Mucosa of descending colon (tissue), 3 donors: ENCODE measurements at regions not wholly inside any gene's neighbourhood (a gene's known extent, or its start where the extent isn't known, plus 50 kb on each side); places are given as distances from the start of the nearest gene placed in this dataset.

Experiments
- ATAC-seq: fragments of 200-7000 bp; cut with Tn5 transposase; one replicate; pipeline ENCODE4 v1.9.1; 2020; ENCODE audit warnings: mild to moderate bottlenecking, moderate library complexity
- DNase-seq, 3 donors: peaks; one replicate each; pipeline ENCODE4 v3.0.0-alpha.2; 2020
- H3K36me3 ChIP-seq: fragments of 200-600 bp; one replicate; pipeline ENCODE4 v1.8.0; 2021; ENCODE audit warnings: low read depth, mild to moderate bottlenecking
- H3K4me1 ChIP-seq: fragments of 200-600 bp; one replicate; pipeline ENCODE4 v1.8.0; 2021; ENCODE audit warnings: low read depth, mild to moderate bottlenecking
- H3K4me3 ChIP-seq: fragments of 200-600 bp; one replicate; pipeline ENCODE4 v1.8.0; 2021; ENCODE audit warnings: mild to moderate bottlenecking
- H3K9me3 ChIP-seq: fragments of 200-600 bp; one replicate; pipeline ENCODE4 v1.8.0; 2021; ENCODE audit warnings: mild to moderate bottlenecking
- intact Hi-C, 2 donors: fragments of 100-400 bp; cut with DNase I in 1 of 2; cut with micrococcal nuclease in 1 of 2; formaldehyde crosslinking; loops; one replicate each; pipeline versions ENCODE4 v1.11.0 to v1.11.1; 2022; cut with DNase I, micrococcal nuclease
- TF ChIP-seq, protein P1 (sequence below): fragments of 200-600 bp; IDR thresholded peaks from one replicate; pipeline ENCODE4 v1.8.0; 2022; ENCODE audit warnings: antibody characterized with exemption, mild to moderate bottlenecking
- donor health status: DM: no; HTN: no; CAD: no; lungs with moderate emphysema.
- donor health status: DM: no; HTN: no; CAD: no.
- donor health status: DM: no; HTN: yes; CAD: no.

GRCh38 chr6:77217896-77218295 is 245.4 kb downstream of the HTR1B start:
- no peak overlapping the region for H3K4me3 ChIP-seq
- no peak for DNase-seq
- no peak for ATAC-seq
- H3K4me1 ChIP-seq = no peaks in the 10 kb centered on the region
- H3K9me3 ChIP-seq = peaks cover 14% of the 10 kb centered on the region
- intact Hi-C loops = no loop called here
- H3K36me3 ChIP-seq = no peaks in the 10 kb centered on the region
- TF ChIP-seq, protein P1, sequence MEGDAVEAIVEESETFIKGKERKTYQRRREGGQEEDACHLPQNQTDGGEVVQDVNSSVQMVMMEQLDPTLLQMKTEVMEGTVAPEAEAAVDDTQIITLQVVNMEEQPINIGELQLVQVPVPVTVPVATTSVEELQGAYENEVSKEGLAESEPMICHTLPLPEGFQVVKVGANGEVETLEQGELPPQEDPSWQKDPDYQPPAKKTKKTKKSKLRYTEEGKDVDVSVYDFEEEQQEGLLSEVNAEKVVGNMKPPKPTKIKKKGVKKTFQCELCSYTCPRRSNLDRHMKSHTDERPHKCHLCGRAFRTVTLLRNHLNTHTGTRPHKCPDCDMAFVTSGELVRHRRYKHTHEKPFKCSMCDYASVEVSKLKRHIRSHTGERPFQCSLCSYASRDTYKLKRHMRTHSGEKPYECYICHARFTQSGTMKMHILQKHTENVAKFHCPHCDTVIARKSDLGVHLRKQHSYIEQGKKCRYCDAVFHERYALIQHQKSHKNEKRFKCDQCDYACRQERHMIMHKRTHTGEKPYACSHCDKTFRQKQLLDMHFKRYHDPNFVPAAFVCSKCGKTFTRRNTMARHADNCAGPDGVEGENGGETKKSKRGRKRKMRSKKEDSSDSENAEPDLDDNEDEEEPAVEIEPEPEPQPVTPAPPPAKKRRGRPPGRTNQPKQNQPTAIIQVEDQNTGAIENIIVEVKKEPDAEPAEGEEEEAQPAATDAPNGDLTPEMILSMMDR = no peak

DNA sequence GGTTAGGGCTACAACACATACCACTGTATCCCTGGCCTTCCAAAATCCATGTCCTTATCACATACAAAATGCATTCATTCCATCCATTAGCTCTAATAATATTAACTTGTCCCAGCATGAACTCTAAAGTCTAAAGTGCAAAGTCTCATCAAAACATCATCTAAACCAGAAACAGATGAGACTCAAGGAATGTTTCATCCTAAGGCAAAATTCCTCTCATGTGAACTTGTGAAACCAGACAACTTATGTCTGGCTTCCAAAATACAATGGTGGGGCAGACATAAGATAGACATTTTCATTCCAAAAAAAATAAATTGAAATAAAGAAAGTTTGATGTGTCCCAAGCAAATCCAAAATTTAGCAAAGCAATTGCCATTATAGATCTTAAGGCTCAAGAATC is 257.4 kb downstream of the HTR1B start:
- no peaks in the 10 kb centered on the region for H3K36me3 ChIP-seq
- intact Hi-C loops = no loop called here
- peaks cover 4% of the 10 kb centered on the region for H3K9me3 ChIP-seq
- TF ChIP-seq, protein P1 = no peak
- H3K4me1 ChIP-seq = no peaks in the 10 kb centered on the region
- DNase-seq (no peak), ATAC-seq (no peak)
- no peak overlapping the region for H3K4me3 ChIP-seq

- no peak for ATAC-seq
- H3K4me3 ChIP-seq = no peak overlapping the region
- intact Hi-C loops = no loop called here
- H3K9me3 ChIP-seq = peaks cover 15% of the 10 kb centered on the region
- DNase-seq = no peak
- H3K36me3 ChIP-seq = no peaks in the 10 kb centered on the region
- TF ChIP-seq, protein P1 = no peak
- H3K4me1 ChIP-seq = no peaks in the 10 kb centered on the region
Observed at GRCh38 chr6:77204555-77204954, 258.7 kb downstream of the HTR1B start.

- DNase-seq (no peak), ATAC-seq (no peak)
- H3K9me3 ChIP-seq = peaks cover 7% of the 10 kb centered on the region
- H3K4me3 ChIP-seq = no peak overlapping the region
- intact Hi-C loops = no loop called here
- H3K36me3 ChIP-seq = no peaks in the 10 kb centered on the region
- TF ChIP-seq, protein P1 = no peak
- H3K4me1 ChIP-seq = no peaks in the 10 kb centered on the region
Observed at GRCh38 chr6:77183447-77183846, 279.8 kb downstream of the HTR1B start.

GRCh38 chr6:77181749-77182148 is 281.5 kb downstream of the HTR1B start:
- ATAC-seq = no peak

More at GRCh38 chr6:77181749-77182148, 281.5 kb downstream of the HTR1B start:
- Histone ChIP-seq H3K9me3 (peaks cover 5% of the 10 kb centered on the region), H3K36me3 (no peaks in the 10 kb centered on the region), H3K4me3 (no peak overlapping the region), H3K4me1 (no peaks in the 10 kb centered on the region)
- no peak for DNase-seq
- TF ChIP-seq, protein P1 = no peak
- intact Hi-C loops = no loop called here
